ENCODE measurements at regions not wholly inside any gene's neighbourhood (a gene's known extent, or its start where the extent isn't known, plus 50 kb on each side); places are given as distances from the start of the nearest gene placed in this dataset.
A peak's percentile ranks its signal among the peaks of the same experiment; 100 is the strongest.

GRCh38 chr6:50602292-50602691, 111.0 kb upstream of the TFAP2D start:
- TF ChIP-seq CTCF (IDR thresholded peaks at IDR 0.05): peak; percentile 89
- no peak for TF ChIP-seq EZH2 (IDR thresholded peaks at IDR 0.05)

Data from neural progenitor cell (in vitro differentiated cells).